HepG2 (cell line): ENCODE measurements at regions not wholly inside any gene's neighbourhood (a gene's known extent, or its start where the extent isn't known, plus 50 kb on each side); places are given as distances from the start of the nearest gene placed in this dataset.
A peak's percentile ranks its signal among the peaks of the same experiment; 100 is the strongest.

Experiments used
- ATAC-seq: fragments of 200-7000 bp; cut with Tn5 transposase; 3 replicates; pipeline ENCODE4 v1.9.1; 2020; ENCODE audit warnings: mild to moderate bottlenecking, moderate library complexity
- BruUV-seq: library from RNA; stranded (reverse); fragments of 400-500 nt; replicated peaks from 2 replicates; lab custom pipeline; 2021; lab: Mats Ljungman, UMichigan
- CTCF ChIA-PET: fragments of 300-600 bp; formaldehyde crosslinking; extraction: SDS; loops from one replicate; lab custom pipeline; 2021; ENCODE audit warnings: low total read pairs, inconsistent platforms, low intra/inter-chr PET ratio; lab: Yijun Ruan, JAX
- POLR2A ChIA-PET: fragments of 350-600 bp; sonication (Branson Sonifier 250); formaldehyde crosslinking; loops from one replicate; lab custom pipeline; 2020; ENCODE audit warnings: antibody characterized with exemption, inconsistent platforms; lab: Yijun Ruan, JAX
- DNase-seq: peaks from one replicate; pipeline ENCODE4 v3.0.0-alpha.2; 2015; ENCODE audit warnings: low spot score
- FAIRE-seq: peaks from 3 replicates; lab custom pipeline; 2011; peaks lifted over from hg19 to GRCh38; lab: Jason Lieb, UNC
- H2AFZ ChIP-seq: one replicate; pipeline ENCODE4 v1.6.1; 2011; ENCODE audit warnings: low read length, inconsistent platforms
- H3K27ac ChIP-seq: fragments of 300-600 bp; 3 replicates; pipeline ENCODE4 v1.8.0; 2011; ENCODE audit warnings: mixed run types, mild to moderate bottlenecking, mixed read lengths, low read length, inconsistent platforms; ENCODE audit not compliant: insufficient read depth; ENCODE audit errors: extremely low read length
- H3K27me3 ChIP-seq, 2 experiments: fragments of 200-600 bp in 1 of 2; 2 replicates in 1 of 2; 3 replicates in 1 of 2; pipeline versions ENCODE4 v1.6.0 to v1.8.0; 2011; ENCODE audit warnings: low read length in 2 of 2, mild to moderate bottlenecking in 2 of 2, moderate library complexity in 2 of 2, inconsistent platforms in 1 of 2; ENCODE audit not compliant: insufficient read depth in 2 of 2, control insufficient read depth in 1 of 2
- H3K36me3 ChIP-seq, 2 experiments: fragments of 200-600 bp in 1 of 2; replicated peaks in 1 of 2; 2 replicates in 1 of 2; 3 replicates in 1 of 2; pipeline versions ENCODE4 v1.5.1 to v1.8.0; 2011; ENCODE audit warnings: low read length in 2 of 2, inconsistent platforms in 1 of 2; ENCODE audit not compliant: insufficient read depth in 2 of 2, control insufficient read depth in 1 of 2
- H3K4me1 ChIP-seq: 2 replicates; pipeline ENCODE4 v1.5.1; 2012; ENCODE audit warnings: low read length, inconsistent platforms; ENCODE audit not compliant: insufficient read depth
- H3K4me2 ChIP-seq: 2 replicates; pipeline ENCODE4 v1.6.0; 2011; ENCODE audit warnings: low read depth, low read length, inconsistent platforms
- H3K4me3 ChIP-seq, 3 experiments: fragments of 200-600 bp in 1 of 3; sonication (generic), shearing (Covaris generic) in 1 of 3; replicated peaks in 1 of 3; 2 replicates each; pipeline ENCODE4 v1.5.1; 2011 to 2016; ENCODE audit warnings: low read length in 3 of 3, inconsistent platforms in 2 of 3, low read depth in 2 of 3, mild to moderate bottlenecking in 2 of 3, control low read depth in 1 of 3, mixed read lengths in 1 of 3; ENCODE audit not compliant: insufficient read depth in 1 of 3
- H3K79me2 ChIP-seq: one replicate; pipeline ENCODE4 v1.6.1; 2011; ENCODE audit warnings: low read length, inconsistent platforms; ENCODE audit not compliant: insufficient read depth
- H3K9ac ChIP-seq: 2 replicates; pipeline ENCODE4 v1.6.0; 2011; ENCODE audit warnings: mild to moderate bottlenecking, low read depth, low read length, inconsistent platforms; ENCODE audit not compliant: insufficient read depth
- H3K9me3 ChIP-seq: 2 replicates; pipeline ENCODE4 v1.5.1; 2012; ENCODE audit warnings: mild to moderate bottlenecking, low read length
- H4K20me1 ChIP-seq: 2 replicates; pipeline ENCODE4 v1.6.0; 2011; ENCODE audit warnings: inconsistent platforms, mild to moderate bottlenecking, low read length, moderate library complexity; ENCODE audit not compliant: insufficient read depth
- CEBPG ChIP-seq: IDR thresholded peaks from 2 replicates; pipeline ENCODE4 v1.6.1; 2016
- HES4 ChIP-seq: sonication (generic); formaldehyde crosslinking; IDR thresholded peaks from 2 replicates; pipeline ENCODE4 v1.9.0; 2021; ENCODE audit warnings: mild to moderate bottlenecking, missing genetic modification reagents, borderline replicate concordance
- JUN ChIP-seq: sonication (generic); formaldehyde crosslinking; IDR thresholded peaks from 2 replicates; pipeline ENCODE4 v1.4.0; 2020; ENCODE audit warnings: mild to moderate bottlenecking, missing genetic modification reagents
- PHB2 ChIP-seq: fragments of 450-650 bp; IDR thresholded peaks from 2 replicates; pipeline ENCODE4 v1.6.1; 2018; ENCODE audit not compliant: partially characterized antibody
- RXRB ChIP-seq: IDR thresholded peaks from 2 replicates; pipeline ENCODE4 v1.6.1; 2016; ENCODE audit warnings: borderline replicate concordance, missing genetic modification reagents, missing compliant biosample characterization
- SMAD9 ChIP-seq: sonication (generic); formaldehyde crosslinking; IDR thresholded peaks from 2 replicates; pipeline ENCODE4 v1.5.1; 2020; ENCODE audit warnings: mild to moderate bottlenecking, missing genetic modification reagents
- SMC3 ChIP-seq: IDR thresholded peaks from 2 replicates; pipeline ENCODE4 v1.6.1; 2011; ENCODE audit warnings: low read length, improper control_type of control experiment
- TEAD3 ChIP-seq: optimal IDR thresholded peaks from 2 replicates; pipeline ENCODE3; 2016; ENCODE audit warnings: borderline replicate concordance
- ZNF264 ChIP-seq: sonication (generic); formaldehyde crosslinking; IDR thresholded peaks from 2 replicates; pipeline ENCODE4 v1.4.0; 2020; ENCODE audit warnings: missing genetic modification reagents
- ZNF446 ChIP-seq: sonication (generic); formaldehyde crosslinking; IDR thresholded peaks from 2 replicates; pipeline ENCODE4 v1.5.0; 2020; ENCODE audit warnings: mild to moderate bottlenecking, missing genetic modification reagents
- ZSCAN25 ChIP-seq: sonication (generic); formaldehyde crosslinking; IDR thresholded peaks from 2 replicates; pipeline ENCODE4 v1.8.0; 2022; ENCODE audit warnings: mild to moderate bottlenecking, missing genetic modification reagents
- in situ Hi-C: cut with HindIII; loops from 2 replicates; pipeline ENCODE4 v1.10.0; 2017; ENCODE audit warnings: low pct_unique_long_range_greater_than_20kb; ENCODE audit not compliant: extremely low pct_ligation_motif_present
- intact Hi-C: fragments of 100-400 bp; cut with micrococcal nuclease; formaldehyde crosslinking; loops from one replicate; pipeline ENCODE4 v1.10.0; 2022; ENCODE audit not compliant: unreplicated experiment
- TF ChIP-seq, protein P1 (sequence below): sonication (generic); formaldehyde crosslinking; conservative IDR thresholded peaks from 2 replicates; pipeline ENCODE4 v1.4.0; 2020; ENCODE audit warnings: mild to moderate bottlenecking, missing genetic modification reagents, moderate library complexity
- TF ChIP-seq, protein P2 (sequence below): IDR thresholded peaks from 2 replicates; pipeline ENCODE4 v1.6.1; 2016; ENCODE audit warnings: low read depth

DNA sequence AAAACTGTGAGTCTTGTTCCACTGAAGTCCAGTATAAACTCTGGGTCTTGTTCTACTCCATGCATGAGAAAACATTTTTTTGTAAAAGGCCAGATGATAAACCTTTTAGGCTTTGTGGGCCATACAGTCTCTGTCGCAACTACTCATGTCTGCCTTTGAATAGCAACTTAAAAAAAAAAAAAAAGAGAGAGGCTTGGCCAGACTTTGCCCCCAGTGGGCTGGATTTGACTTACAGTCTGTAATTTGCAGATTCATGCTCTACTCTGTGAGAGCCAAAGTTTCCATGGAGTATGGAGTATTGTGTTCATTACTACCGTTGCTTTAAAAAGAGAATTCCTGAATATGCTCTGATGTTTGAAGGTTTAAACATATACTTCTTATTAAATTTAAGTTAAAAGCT, 654.9 kb upstream of the PKN2 start (continued):
- TF ChIP-seq, protein P1, sequence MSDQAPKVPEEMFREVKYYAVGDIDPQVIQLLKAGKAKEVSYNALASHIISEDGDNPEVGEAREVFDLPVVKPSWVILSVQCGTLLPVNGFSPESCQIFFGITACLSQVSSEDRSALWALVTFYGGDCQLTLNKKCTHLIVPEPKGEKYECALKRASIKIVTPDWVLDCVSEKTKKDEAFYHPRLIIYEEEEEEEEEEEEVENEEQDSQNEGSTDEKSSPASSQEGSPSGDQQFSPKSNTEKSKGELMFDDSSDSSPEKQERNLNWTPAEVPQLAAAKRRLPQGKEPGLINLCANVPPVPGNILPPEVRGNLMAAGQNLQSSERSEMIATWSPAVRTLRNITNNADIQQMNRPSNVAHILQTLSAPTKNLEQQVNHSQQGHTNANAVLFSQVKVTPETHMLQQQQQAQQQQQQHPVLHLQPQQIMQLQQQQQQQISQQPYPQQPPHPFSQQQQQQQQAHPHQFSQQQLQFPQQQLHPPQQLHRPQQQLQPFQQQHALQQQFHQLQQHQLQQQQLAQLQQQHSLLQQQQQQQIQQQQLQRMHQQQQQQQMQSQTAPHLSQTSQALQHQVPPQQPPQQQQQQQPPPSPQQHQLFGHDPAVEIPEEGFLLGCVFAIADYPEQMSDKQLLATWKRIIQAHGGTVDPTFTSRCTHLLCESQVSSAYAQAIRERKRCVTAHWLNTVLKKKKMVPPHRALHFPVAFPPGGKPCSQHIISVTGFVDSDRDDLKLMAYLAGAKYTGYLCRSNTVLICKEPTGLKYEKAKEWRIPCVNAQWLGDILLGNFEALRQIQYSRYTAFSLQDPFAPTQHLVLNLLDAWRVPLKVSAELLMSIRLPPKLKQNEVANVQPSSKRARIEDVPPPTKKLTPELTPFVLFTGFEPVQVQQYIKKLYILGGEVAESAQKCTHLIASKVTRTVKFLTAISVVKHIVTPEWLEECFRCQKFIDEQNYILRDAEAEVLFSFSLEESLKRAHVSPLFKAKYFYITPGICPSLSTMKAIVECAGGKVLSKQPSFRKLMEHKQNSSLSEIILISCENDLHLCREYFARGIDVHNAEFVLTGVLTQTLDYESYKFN (CRISPR knock-in tag), result peak; percentile 57
- TF ChIP-seq TEAD3 (CRISPR knock-in tag) (peak; percentile 26), ZNF264 (CRISPR knock-in tag) (0 out of 2 replicates have a peak, but pooled peaks have one; percentile 49), PHB2 (no peak), CEBPG (CRISPR knock-in tag) (peak; percentile 30; the same call in 1 of the 2 replicates), JUN (CRISPR knock-in tag) (no peak)
- TF ChIP-seq, protein P2, sequence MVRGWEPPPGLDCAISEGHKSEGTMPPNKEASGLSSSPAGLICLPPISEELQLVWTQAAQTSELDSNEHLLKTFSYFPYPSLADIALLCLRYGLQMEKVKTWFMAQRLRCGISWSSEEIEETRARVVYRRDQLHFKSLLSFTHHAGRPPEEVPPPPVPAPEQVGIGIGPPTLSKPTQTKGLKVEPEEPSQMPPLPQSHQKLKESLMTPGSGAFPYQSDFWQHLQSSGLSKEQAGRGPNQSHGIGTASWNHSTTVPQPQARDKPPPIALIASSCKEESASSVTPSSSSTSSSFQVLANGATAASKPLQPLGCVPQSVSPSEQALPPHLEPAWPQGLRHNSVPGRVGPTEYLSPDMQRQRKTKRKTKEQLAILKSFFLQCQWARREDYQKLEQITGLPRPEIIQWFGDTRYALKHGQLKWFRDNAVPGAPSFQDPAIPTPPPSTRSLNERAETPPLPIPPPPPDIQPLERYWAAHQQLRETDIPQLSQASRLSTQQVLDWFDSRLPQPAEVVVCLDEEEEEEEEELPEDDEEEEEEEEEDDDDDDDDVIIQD (CRISPR knock-in tag), result peak; percentile 39; the same call in 1 of the 2 replicates

DNA sequence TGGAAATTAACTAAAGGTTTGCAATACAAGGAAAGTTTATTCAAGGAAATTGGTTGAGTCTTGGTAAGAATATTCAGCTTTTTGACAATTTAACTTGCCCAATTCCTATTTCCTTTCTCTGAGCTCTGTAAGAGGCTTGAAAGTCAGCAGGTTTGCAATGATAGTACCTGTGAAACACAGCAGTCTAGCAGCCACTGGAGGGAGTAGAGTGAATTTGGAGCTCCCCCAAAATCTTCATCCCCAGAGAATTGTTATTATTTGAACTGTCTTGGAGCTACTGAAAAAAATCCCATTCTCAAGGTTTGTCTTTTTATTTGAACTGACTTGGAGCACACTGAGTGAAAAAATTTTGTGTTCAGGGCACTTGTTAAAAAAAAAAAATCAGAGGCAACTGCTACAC, 654.2 kb upstream of the PKN2 start:
- intact Hi-C loops, result no loop called here
- no TSS peak for BruUV-seq
- ChIA-PET POLR2A (no interaction called here), CTCF (no interaction called here)
- no peaks in the 10 kb centered on the region for H3K9me3 ChIP-seq
- H3K27ac ChIP-seq, result no peak overlapping the region
- H3K9ac ChIP-seq, result no peak overlapping the region
- H3K4me3 ChIP-seq, result no peak overlapping the region
- no peaks in the 10 kb centered on the region for H3K27me3 ChIP-seq
- in situ Hi-C loops, result no loop called here
- no peak for FAIRE-seq
- no peak for TF ChIP-seq RXRB
- TF ChIP-seq ZSCAN25 (CRISPR knock-in tag), result no peak
- TF ChIP-seq SMAD9 (CRISPR knock-in tag), result no peak
- TF ChIP-seq ZNF446 (CRISPR knock-in tag), result no peak
- TF ChIP-seq HES4 (CRISPR knock-in tag), result no peak
- TF ChIP-seq SMC3, result no peak
- ATAC-seq, result no peak
- peaks cover 18% of the 10 kb centered on the region for H3K4me1 ChIP-seq
- no peaks in the 10 kb centered on the region for H3K36me3 ChIP-seq
- no peaks in the 10 kb centered on the region for H4K20me1 ChIP-seq
- DNase-seq, result no peak
- H3K79me2 ChIP-seq, result no peaks in the 10 kb centered on the region
- no peak overlapping the region for H3K4me2 ChIP-seq
- H2AFZ ChIP-seq, result peak overlapping the region; percentile 38
